Stimulated activated CD4-positive, alpha-beta T cell treated with anti-CD3 and anti-CD28 coated beads, Interleukin-15, amount 100 ng/mL, for 48 hours (primary cell): ENCODE measurements at regions not wholly inside any gene's neighbourhood (a gene's known extent, or its start where the extent isn't known, plus 50 kb on each side); places are given as distances from the start of the nearest gene placed in this dataset.

Source experiments
- DNase-seq, 2 donors: peaks; one replicate each; pipeline ENCODE4 v3.0.0-alpha.2; 2020; ENCODE audit warnings: low read depth in 2 of 2

- DNase-seq = no peak
Measured at GRCh38 chr2:16818203-16818556, 152.5 kb upstream of the CYRIA start.

- no peak for DNase-seq
Measured at GRCh38 chr2:16817305-16818202, 151.9 kb upstream of the CYRIA start.

- DNase-seq = no peak
Measured at GRCh38 chr2:16816522-16816921, 150.9 kb upstream of the CYRIA start.

- no peak for DNase-seq
Measured at GRCh38 chr2:16816016-16816415, 150.4 kb upstream of the CYRIA start.

GRCh38 chr2:16813593-16813992 is 148.0 kb upstream of the CYRIA start:
- no peak for DNase-seq

GRCh38 chr2:16798472-16798871 is 132.8 kb upstream of the CYRIA start:
- DNase-seq = no peak

GRCh38 chr2:16791496-16791895 is 125.9 kb upstream of the CYRIA start:
- no peak for DNase-seq

- no peak for DNase-seq
Measured at GRCh38 chr2:16785149-16785548, 119.5 kb upstream of the CYRIA start.

GRCh38 chr2:16784652-16785051 is 119.0 kb upstream of the CYRIA start:
- no peak for DNase-seq

GRCh38 chr2:16777123-16777870 is 111.7 kb upstream of the CYRIA start:
- no peak for DNase-seq

- DNase-seq = no peak
Measured at GRCh38 chr2:16775899-16776231, 110.2 kb upstream of the CYRIA start.

- DNase-seq = no peak
Measured at GRCh38 chr2:16774980-16775898, 109.6 kb upstream of the CYRIA start.

- no peak for DNase-seq
Measured at GRCh38 chr2:16774091-16774490, 108.5 kb upstream of the CYRIA start.

GRCh38 chr2:16773080-16773713 is 107.6 kb upstream of the CYRIA start:
- peak; percentile 2 to 4 for DNase-seq

- no peak for DNase-seq
Measured at GRCh38 chr2:16767789-16768476, 102.3 kb upstream of the CYRIA start.

GRCh38 chr2:16765356-16765755 is 99.7 kb upstream of the CYRIA start:
- no peak for DNase-seq

- DNase-seq = no peak
Measured at GRCh38 chr2:16764487-16764886, 98.9 kb upstream of the CYRIA start.

GRCh38 chr2:16763493-16763899 is 97.9 kb upstream of the CYRIA start:
- DNase-seq = no peak

- no peak for DNase-seq
Measured at GRCh38 chr2:16763056-16763455, 97.4 kb upstream of the CYRIA start.

- no peak for DNase-seq
Measured at GRCh38 chr2:16760426-16760825, 94.8 kb upstream of the CYRIA start.
